Stomach smooth muscle (tissue), 2 donors: ENCODE measurements at regions not wholly inside any gene's neighbourhood (a gene's known extent, or its start where the extent isn't known, plus 50 kb on each side); places are given as distances from the start of the nearest gene placed in this dataset.

Experiments used
- H3K27ac ChIP-seq: one replicate; pipeline ENCODE4 v1.7.0; 2013; ENCODE audit warnings: mild to moderate bottlenecking, low read length, inconsistent platforms
- H3K27me3 ChIP-seq, 2 donors: one replicate each; pipeline ENCODE4 v1.7.0; 2013; ENCODE audit warnings: low read length in 2 of 2; ENCODE audit not compliant: insufficient read depth in 2 of 2, control insufficient read depth in 1 of 2
- H3K36me3 ChIP-seq, 2 donors: one replicate each; pipeline ENCODE4 v1.7.0; 2013; ENCODE audit warnings: low read length in 2 of 2; ENCODE audit not compliant: control insufficient read depth in 2 of 2, insufficient read depth in 2 of 2
- H3K4me1 ChIP-seq: one replicate; pipeline ENCODE4 v1.7.0; 2013; ENCODE audit warnings: low read length; ENCODE audit not compliant: control insufficient read depth, insufficient read depth
- H3K4me3 ChIP-seq, 2 donors: one replicate each; pipeline ENCODE4 v1.7.0; 2013; ENCODE audit warnings: low read length in 2 of 2
- H3K9ac ChIP-seq, 2 donors: one replicate each; pipeline ENCODE4 v1.7.0; 2013; ENCODE audit warnings: low read length in 2 of 2, mild to moderate bottlenecking in 1 of 2
- H3K9me3 ChIP-seq, 2 donors: one replicate each; pipeline ENCODE4 v1.7.0; 2013; ENCODE audit warnings: low read length in 2 of 2; ENCODE audit not compliant: control insufficient read depth in 2 of 2
- donor health status: healthy.
- donor health status: Pancreatic carcinoma.

GRCh38 chr5:3780907-3781306, 185.3 kb downstream of the IRX1 start:
- Histone ChIP-seq H3K9me3 (no peaks in the 10 kb centered on the region), H3K27ac (no peak overlapping the region), H3K27me3 (no peaks in the 10 kb centered on the region), H3K36me3 (no peaks in the 10 kb centered on the region), H3K4me3 (no peak overlapping the region), H3K9ac (no peak overlapping the region), H3K4me1 (no peaks in the 10 kb centered on the region)

GRCh38 chr5:3784854-3785253, 189.2 kb downstream of the IRX1 start:
- H3K36me3 ChIP-seq = no peaks in the 10 kb centered on the region
- no peaks in the 10 kb centered on the region for H3K9me3 ChIP-seq
- no peak overlapping the region for H3K27ac ChIP-seq
- no peaks in the 10 kb centered on the region for H3K4me1 ChIP-seq
- H3K27me3 ChIP-seq = peaks cover 0 to 2% of the 10 kb centered on the region in 2 donors
- no peak overlapping the region for H3K9ac ChIP-seq
- no peak overlapping the region for H3K4me3 ChIP-seq

- Histone ChIP-seq H3K9me3 (no peaks in the 10 kb centered on the region), H3K36me3 (no peaks in the 10 kb centered on the region), H3K27ac (no peak overlapping the region), H3K27me3 (peaks cover 0 to 4% of the 10 kb centered on the region in 2 donors), H3K9ac (no peak overlapping the region), H3K4me1 (no peaks in the 10 kb centered on the region), H3K4me3 (no peak overlapping the region)
These were observed 190.5 kb downstream of the IRX1 start for GRCh38 chr5:3786165-3786564.

GRCh38 chr5:3786891-3787430, 191.3 kb downstream of the IRX1 start:
- Histone ChIP-seq H3K27ac (no peak overlapping the region), H3K9me3 (no peaks in the 10 kb centered on the region), H3K9ac (no peak overlapping the region), H3K36me3 (no peaks in the 10 kb centered on the region), H3K4me1 (no peaks in the 10 kb centered on the region), H3K4me3 (no peak overlapping the region), H3K27me3 (peaks cover 0 to 4% of the 10 kb centered on the region in 2 donors)

- Histone ChIP-seq H3K27ac (no peak overlapping the region), H3K27me3 (peaks cover 0 to 4% of the 10 kb centered on the region in 2 donors), H3K36me3 (no peaks in the 10 kb centered on the region), H3K9ac (no peak overlapping the region), H3K4me1 (no peaks in the 10 kb centered on the region), H3K9me3 (no peaks in the 10 kb centered on the region), H3K4me3 (no peak overlapping the region)
These were observed 192.0 kb downstream of the IRX1 start for GRCh38 chr5:3787604-3788003.

GRCh38 chr5:3789519-3790193, 194.0 kb downstream of the IRX1 start:
- H3K9ac ChIP-seq = no peak overlapping the region
- H3K36me3 ChIP-seq = no peaks in the 10 kb centered on the region
- peaks cover 0 to 4% of the 10 kb centered on the region in 2 donors for H3K27me3 ChIP-seq
- no peaks in the 10 kb centered on the region for H3K9me3 ChIP-seq
- H3K27ac ChIP-seq = no peak overlapping the region
- H3K4me1 ChIP-seq = no peaks in the 10 kb centered on the region
- H3K4me3 ChIP-seq = no peak overlapping the region

- H3K27ac ChIP-seq = no peak overlapping the region
- H3K27me3 ChIP-seq = peaks cover 0 to 4% of the 10 kb centered on the region in 2 donors
These were observed 197.5 kb downstream of the IRX1 start for GRCh38 chr5:3793162-3793561.

GRCh38 chr5:3794611-3795010, 199.0 kb downstream of the IRX1 start:
- no peak overlapping the region for H3K9ac ChIP-seq
- no peaks in the 10 kb centered on the region for H3K9me3 ChIP-seq
- H3K36me3 ChIP-seq = no peaks in the 10 kb centered on the region
- H3K4me1 ChIP-seq = no peaks in the 10 kb centered on the region
- H3K27ac ChIP-seq = no peak overlapping the region
- peaks cover 0 to 4% of the 10 kb centered on the region in 2 donors for H3K27me3 ChIP-seq
- H3K4me3 ChIP-seq = no peak overlapping the region

More at GRCh38 chr5:3793162-3793561, 197.5 kb downstream of the IRX1 start:
- H3K36me3 ChIP-seq = no peaks in the 10 kb centered on the region
- no peaks in the 10 kb centered on the region for H3K9me3 ChIP-seq
- no peaks in the 10 kb centered on the region for H3K4me1 ChIP-seq
- no peak overlapping the region for H3K9ac ChIP-seq
- H3K4me3 ChIP-seq = no peak overlapping the region

- Histone ChIP-seq H3K36me3 (no peaks in the 10 kb centered on the region), H3K27me3 (no peaks in the 10 kb centered on the region), H3K27ac (no peak overlapping the region), H3K4me3 (no peak overlapping the region), H3K4me1 (no peaks in the 10 kb centered on the region), H3K9ac (no peak overlapping the region), H3K9me3 (no peaks in the 10 kb centered on the region)
These were observed 201.1 kb downstream of the IRX1 start for GRCh38 chr5:3796736-3797135.

- Histone ChIP-seq H3K4me3 (no peak overlapping the region), H3K27me3 (no peaks in the 10 kb centered on the region), H3K9ac (no peak overlapping the region), H3K36me3 (no peaks in the 10 kb centered on the region), H3K4me1 (no peaks in the 10 kb centered on the region), H3K27ac (no peak overlapping the region), H3K9me3 (no peaks in the 10 kb centered on the region)
These were observed 206.3 kb downstream of the IRX1 start for GRCh38 chr5:3801967-3802366.

GRCh38 chr5:3809455-3809854, 213.8 kb downstream of the IRX1 start:
- H3K9ac ChIP-seq = no peak overlapping the region
- H3K4me3 ChIP-seq = no peak overlapping the region
- no peaks in the 10 kb centered on the region for H3K4me1 ChIP-seq
- no peaks in the 10 kb centered on the region for H3K9me3 ChIP-seq
- H3K27me3 ChIP-seq = no peaks in the 10 kb centered on the region
- no peaks in the 10 kb centered on the region for H3K36me3 ChIP-seq
- H3K27ac ChIP-seq = no peak overlapping the region
